ENCODE measurements at regions not wholly inside any gene's neighbourhood (a gene's known extent, or its start where the extent isn't known, plus 50 kb on each side); places are given as distances from the start of the nearest gene placed in this dataset.

- no peak for DNase-seq
Measured at GRCh38 chr4:155094201-155094820, 114.1 kb upstream of the NPY2R start.

DNA sequence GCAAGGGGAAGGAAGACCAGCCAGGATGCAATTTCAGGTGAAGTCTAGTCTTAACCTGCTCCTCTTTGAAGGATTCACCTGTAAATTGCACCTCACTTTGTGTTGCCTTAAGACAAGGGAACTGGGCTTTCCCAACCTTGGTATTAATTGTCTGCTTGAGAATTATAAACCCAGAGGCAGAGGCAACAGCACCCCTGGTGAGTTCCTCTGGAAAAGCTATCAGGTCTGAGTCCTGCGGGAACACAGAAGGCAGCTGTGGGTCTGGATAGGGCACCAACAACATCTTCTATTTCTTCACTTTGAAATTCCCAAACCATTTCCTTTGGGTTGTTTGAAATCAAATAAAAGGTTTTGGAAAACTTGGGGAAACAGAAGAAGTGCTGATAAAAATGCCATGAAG is 109.2 kb upstream of the NPY2R start:
- no peak for DNase-seq

GRCh38 chr4:155106629-155107028 is 101.8 kb upstream of the NPY2R start:
- no peak for DNase-seq

DNA sequence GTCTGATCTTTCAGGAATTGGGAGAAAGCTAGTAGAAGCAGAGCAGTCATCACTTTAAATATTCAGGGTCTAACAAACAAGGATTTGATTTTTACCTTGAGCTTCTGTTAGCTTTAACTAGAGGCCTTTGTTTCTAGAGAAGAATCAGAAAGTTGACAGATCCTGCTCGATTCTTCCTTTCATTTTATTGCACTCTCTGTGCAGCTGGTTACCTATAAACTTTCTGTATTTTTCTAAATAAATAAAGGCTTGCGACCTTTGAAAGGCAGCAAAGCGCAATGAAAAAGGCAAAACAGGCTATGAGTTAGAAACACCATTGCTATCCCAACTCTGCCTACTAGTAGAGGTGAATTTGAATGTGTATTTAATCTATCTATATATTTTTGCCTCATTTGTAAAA is 101.4 kb upstream of the NPY2R start:
- no peak for DNase-seq

DNA sequence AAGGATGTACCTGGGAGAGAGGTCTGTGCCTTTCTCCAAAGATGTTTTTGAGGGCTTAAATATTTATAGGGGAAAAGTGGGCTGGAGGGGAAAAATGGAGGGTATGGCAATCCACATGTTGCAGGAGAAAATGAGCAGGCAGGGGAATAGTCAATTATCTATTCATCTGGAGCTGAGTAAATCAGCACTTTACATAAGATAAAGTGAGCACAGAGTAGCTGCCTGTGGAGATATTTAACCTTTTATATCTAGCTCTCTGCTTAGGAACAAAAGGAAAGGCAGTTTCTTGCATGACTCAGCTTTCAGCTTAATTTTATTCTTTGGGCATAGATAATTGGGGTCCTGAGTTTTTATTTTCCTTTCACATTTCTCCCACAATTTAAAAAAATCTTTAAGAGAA is 93.6 kb upstream of the NPY2R start:
- DNase-seq = no peak

GRCh38 chr4:155119006-155119405 is 89.4 kb upstream of the NPY2R start:
- DNase-seq = no peak

- no peak for DNase-seq
Measured at GRCh38 chr4:155120536-155120935, 87.9 kb upstream of the NPY2R start.

DNA sequence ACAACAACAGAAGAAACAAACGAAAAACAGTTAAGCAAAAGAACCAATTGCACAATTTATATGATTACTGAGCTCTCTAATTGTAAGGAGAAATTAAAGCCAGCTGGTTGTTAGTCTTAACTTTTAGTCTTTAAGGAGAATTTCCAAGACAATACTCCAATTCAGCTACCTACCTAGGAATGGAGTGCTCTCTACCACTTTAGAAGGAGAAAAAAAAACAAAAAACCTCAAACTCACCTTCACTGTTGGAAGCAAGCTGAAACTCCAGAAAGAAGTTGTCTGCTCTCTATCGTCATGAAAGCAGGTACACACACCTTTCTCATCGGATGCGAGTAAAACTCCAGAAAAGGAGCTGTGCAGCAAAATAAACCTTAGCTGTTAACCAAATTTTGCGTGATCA is 86.1 kb upstream of the NPY2R start:
- DNase-seq = no peak

GRCh38 chr4:155134136-155134535 is 74.3 kb upstream of the NPY2R start:
- DNase-seq = no peak

DNA sequence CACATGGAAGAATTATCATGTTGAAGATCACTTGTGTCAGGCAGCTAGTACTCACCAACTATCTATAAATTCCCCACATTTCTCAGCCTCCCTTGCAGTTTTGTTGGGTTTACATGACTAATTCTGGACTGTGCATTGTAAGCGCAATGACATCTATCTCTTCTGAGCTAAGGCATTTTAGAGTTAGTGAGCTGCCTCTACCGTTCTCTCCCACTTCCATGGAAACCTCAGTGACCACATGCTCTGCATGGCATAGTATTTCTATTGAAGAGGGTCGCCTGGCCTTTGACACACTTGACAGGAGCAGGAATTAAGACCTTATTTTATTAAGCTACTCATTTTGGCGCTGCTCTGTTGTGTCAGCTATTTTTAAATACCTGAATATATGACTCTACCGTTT is 67.5 kb upstream of the NPY2R start:
- no peak for DNase-seq

- no peak for DNase-seq
Measured at GRCh38 chr4:155143512-155143911, 64.9 kb upstream of the NPY2R start.

Data from skin of body (tissue), 1 donor.